ENCODE measurements at regions not wholly inside any gene's neighbourhood (a gene's known extent, or its start where the extent isn't known, plus 50 kb on each side); places are given as distances from the start of the nearest gene placed in this dataset.

DNA sequence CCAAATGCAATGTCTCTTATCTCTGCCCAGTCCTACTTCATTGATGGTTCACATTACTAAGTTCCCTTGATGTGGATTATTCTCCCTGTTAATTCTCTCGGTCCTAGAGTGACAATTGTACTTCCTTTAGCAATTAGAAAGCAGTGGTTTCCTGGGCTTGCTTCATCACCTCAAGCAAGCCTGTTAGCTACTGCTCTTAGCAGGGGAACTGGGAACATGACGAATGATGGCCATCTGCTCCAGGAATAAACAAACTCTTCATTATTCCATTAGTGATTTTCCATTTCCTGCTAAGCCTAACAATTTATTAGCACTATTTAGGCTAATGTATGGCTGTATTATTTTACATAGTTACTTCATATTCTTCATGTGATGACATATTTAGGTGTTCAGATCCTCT, 331.8 kb downstream of the MTX2 start:
- intact Hi-C loops (cut with micrococcal nuclease; ENCODE audit: unreplicated experiment), result no loop called here
- Histone ChIP-seq H3K4me3 (ENCODE audit: low read depth, low read length) (no peak overlapping the region), H3K36me3 (ENCODE audit: control insufficient read depth, insufficient read depth, low read length) (no peaks in the 10 kb centered on the region), H3K9me3 (no peaks in the 10 kb centered on the region), H3K4me1 (no peaks in the 10 kb centered on the region), H3K27me3 (replicated peaks; ENCODE audit: control insufficient read depth, insufficient read depth, low read length) (no peaks in the 10 kb centered on the region; the same call in 1 of the 2 replicates)
- no peak for DNase-seq
- no peaks in the 10 kb centered on the region for H3K4me1 Mint-ChIP-seq (ENCODE audit: low read depth, unreplicated experiment)
- no peaks in the 10 kb centered on the region for H3K36me3 Mint-ChIP-seq (ENCODE audit: insufficient read depth, unreplicated experiment)
- ChIA-PET POLR2A (no interaction called here), CTCF (no interaction called here)
- BruUV-seq (replicated peaks), result no TSS peak
- TF ChIP-seq, protein P1, sequence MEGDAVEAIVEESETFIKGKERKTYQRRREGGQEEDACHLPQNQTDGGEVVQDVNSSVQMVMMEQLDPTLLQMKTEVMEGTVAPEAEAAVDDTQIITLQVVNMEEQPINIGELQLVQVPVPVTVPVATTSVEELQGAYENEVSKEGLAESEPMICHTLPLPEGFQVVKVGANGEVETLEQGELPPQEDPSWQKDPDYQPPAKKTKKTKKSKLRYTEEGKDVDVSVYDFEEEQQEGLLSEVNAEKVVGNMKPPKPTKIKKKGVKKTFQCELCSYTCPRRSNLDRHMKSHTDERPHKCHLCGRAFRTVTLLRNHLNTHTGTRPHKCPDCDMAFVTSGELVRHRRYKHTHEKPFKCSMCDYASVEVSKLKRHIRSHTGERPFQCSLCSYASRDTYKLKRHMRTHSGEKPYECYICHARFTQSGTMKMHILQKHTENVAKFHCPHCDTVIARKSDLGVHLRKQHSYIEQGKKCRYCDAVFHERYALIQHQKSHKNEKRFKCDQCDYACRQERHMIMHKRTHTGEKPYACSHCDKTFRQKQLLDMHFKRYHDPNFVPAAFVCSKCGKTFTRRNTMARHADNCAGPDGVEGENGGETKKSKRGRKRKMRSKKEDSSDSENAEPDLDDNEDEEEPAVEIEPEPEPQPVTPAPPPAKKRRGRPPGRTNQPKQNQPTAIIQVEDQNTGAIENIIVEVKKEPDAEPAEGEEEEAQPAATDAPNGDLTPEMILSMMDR (IDR thresholded peaks at IDR 0.05; ENCODE audit: insufficient read depth in 1 of 2, low read depth in 1 of 2, low read length in 1 of 2, severe bottlenecking in 1 of 2, unreplicated experiment in 1 of 2), result no peak
- peaks cover 16% of the 10 kb centered on the region for H3K27me3 Mint-ChIP-seq (ENCODE audit: insufficient read depth, unreplicated experiment)
- H3K4me3 Mint-ChIP-seq (ENCODE audit: unreplicated experiment), result no peak overlapping the region
- no peak overlapping the region for H3K27ac Mint-ChIP-seq (ENCODE audit: unreplicated experiment)
- H3K9me3 Mint-ChIP-seq (ENCODE audit: unreplicated experiment), result no peaks in the 10 kb centered on the region

DNA sequence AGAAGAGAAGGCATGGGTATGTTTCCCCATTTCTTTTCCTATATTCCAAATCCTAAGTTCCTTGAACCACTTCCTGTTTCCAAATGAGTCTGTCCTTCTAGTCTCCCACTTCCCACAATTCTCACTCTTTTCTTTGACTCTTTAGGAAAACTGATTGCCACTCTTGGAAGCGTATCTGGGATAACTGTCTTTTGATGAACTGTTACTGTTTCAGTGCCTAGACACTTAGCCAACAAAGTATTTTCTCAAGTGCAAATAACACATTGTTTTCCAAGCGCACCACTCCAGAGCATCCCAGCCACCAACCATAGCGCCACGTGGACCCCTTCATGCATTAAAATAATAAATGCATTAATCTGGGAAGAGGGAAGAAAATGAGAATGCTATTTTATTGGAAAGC, 342.8 kb downstream of the MTX2 start:
- H3K9me3 ChIP-seq, result no peaks in the 10 kb centered on the region
- DNase-seq, result no peak
- TF ChIP-seq, protein P1 (IDR thresholded peaks at IDR 0.05; ENCODE audit: insufficient read depth in 1 of 2, low read depth in 1 of 2, low read length in 1 of 2, severe bottlenecking in 1 of 2, unreplicated experiment in 1 of 2), result no peak
- Mint-ChIP-seq H3K4me1 (ENCODE audit: low read depth, unreplicated experiment) (no peaks in the 10 kb centered on the region), H3K4me3 (ENCODE audit: unreplicated experiment) (no peak overlapping the region), H3K9me3 (ENCODE audit: unreplicated experiment) (no peaks in the 10 kb centered on the region), H3K36me3 (ENCODE audit: insufficient read depth, unreplicated experiment) (no peaks in the 10 kb centered on the region), H3K27me3 (ENCODE audit: insufficient read depth, unreplicated experiment) (peaks cover 8% of the 10 kb centered on the region), H3K27ac (ENCODE audit: unreplicated experiment) (no peak overlapping the region)
- no peaks in the 10 kb centered on the region for H3K4me1 ChIP-seq
- POLR2A ChIA-PET, result no interaction called here
- intact Hi-C loops (cut with micrococcal nuclease; ENCODE audit: unreplicated experiment), result no loop called here
- H3K4me3 ChIP-seq (ENCODE audit: low read depth, low read length), result no peak overlapping the region
- CTCF ChIA-PET, result no interaction called here
- H3K36me3 ChIP-seq (ENCODE audit: control insufficient read depth, insufficient read depth, low read length), result no peaks in the 10 kb centered on the region
- BruUV-seq (replicated peaks), result no TSS peak
- no peaks in the 10 kb centered on the region for H3K27me3 ChIP-seq (replicated peaks; ENCODE audit: control insufficient read depth, insufficient read depth, low read length)

DNA sequence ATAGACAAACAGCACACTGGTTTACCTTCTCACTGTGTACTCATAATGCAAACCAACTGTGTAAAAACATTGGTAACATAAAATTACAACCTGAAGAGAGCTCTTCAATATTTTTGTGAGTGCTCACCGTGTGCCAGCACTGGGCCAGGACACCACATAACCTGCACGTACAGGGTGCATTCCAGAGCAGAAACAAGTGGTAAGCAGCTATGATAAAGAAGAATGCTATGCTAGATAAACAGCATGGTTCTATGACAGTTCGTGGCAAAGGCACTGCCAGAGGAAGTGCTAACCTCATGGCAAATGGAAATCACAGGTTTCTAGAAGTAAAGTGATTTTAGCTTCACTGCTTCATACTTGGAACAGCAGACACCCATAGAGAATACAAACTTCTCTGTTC, 343.5 kb downstream of the MTX2 start:
- ChIA-PET POLR2A (no interaction called here), CTCF (no interaction called here)
- no peak for DNase-seq

More for the DNA sequence above, 343.5 kb downstream of the MTX2 start:
- intact Hi-C loops (cut with micrococcal nuclease; ENCODE audit: unreplicated experiment), result no loop called here
- Histone ChIP-seq H3K9me3 (no peaks in the 10 kb centered on the region), H3K4me3 (ENCODE audit: low read depth, low read length) (no peak overlapping the region), H3K27me3 (replicated peaks; ENCODE audit: control insufficient read depth, insufficient read depth, low read length) (no peaks in the 10 kb centered on the region), H3K4me1 (no peaks in the 10 kb centered on the region), H3K36me3 (ENCODE audit: control insufficient read depth, insufficient read depth, low read length) (no peaks in the 10 kb centered on the region)
- Mint-ChIP-seq H3K4me1 (ENCODE audit: low read depth, unreplicated experiment) (no peaks in the 10 kb centered on the region), H3K4me3 (ENCODE audit: unreplicated experiment) (no peak overlapping the region), H3K9me3 (ENCODE audit: unreplicated experiment) (no peaks in the 10 kb centered on the region), H3K27ac (ENCODE audit: unreplicated experiment) (no peak overlapping the region), H3K27me3 (ENCODE audit: insufficient read depth, unreplicated experiment) (peaks cover 8% of the 10 kb centered on the region), H3K36me3 (ENCODE audit: insufficient read depth, unreplicated experiment) (no peaks in the 10 kb centered on the region)
- TF ChIP-seq, protein P1 (IDR thresholded peaks at IDR 0.05; ENCODE audit: insufficient read depth in 1 of 2, low read depth in 1 of 2, low read length in 1 of 2, severe bottlenecking in 1 of 2, unreplicated experiment in 1 of 2), result no peak
- BruUV-seq (replicated peaks), result no TSS peak

Measured in Caco-2 (cell line).